Mucosa of rectum (tissue), 2 donors: ENCODE measurements at regions not wholly inside any gene's neighbourhood (a gene's known extent, or its start where the extent isn't known, plus 50 kb on each side); places are given as distances from the start of the nearest gene placed in this dataset.

Experiments used
- H3K27ac ChIP-seq, 2 donors: one replicate each; pipeline ENCODE4 v1.7.0; 2013; ENCODE audit warnings: inconsistent platforms in 2 of 2, low read depth in 2 of 2, low read length in 2 of 2
- H3K27me3 ChIP-seq, 2 donors: one replicate each; pipeline ENCODE4 v1.7.0; 2013; ENCODE audit warnings: low read length in 2 of 2; ENCODE audit not compliant: control insufficient read depth in 2 of 2, insufficient read depth in 2 of 2
- H3K36me3 ChIP-seq, 2 donors: one replicate each; pipeline ENCODE4 v1.7.0; 2013; ENCODE audit warnings: low read length in 2 of 2; ENCODE audit not compliant: control insufficient read depth in 2 of 2, insufficient read depth in 2 of 2
- H3K4me1 ChIP-seq, 2 donors: one replicate each; pipeline ENCODE4 v1.7.0; 2013; ENCODE audit warnings: low read length in 2 of 2, mild to moderate bottlenecking in 1 of 2; ENCODE audit not compliant: control insufficient read depth in 2 of 2, insufficient read depth in 2 of 2
- H3K4me3 ChIP-seq, 2 donors: one replicate each; pipeline ENCODE4 v1.7.0; 2013; ENCODE audit warnings: low read length in 2 of 2
- H3K9ac ChIP-seq, 2 donors: one replicate each; pipeline ENCODE4 v1.7.0; 2013; ENCODE audit warnings: low read length in 2 of 2, low read depth in 1 of 2, mild to moderate bottlenecking in 1 of 2
- H3K9me3 ChIP-seq, 2 donors: one replicate each; pipeline ENCODE4 v1.7.0; 2013; ENCODE audit warnings: low read length in 2 of 2; ENCODE audit not compliant: control insufficient read depth in 2 of 2
- donor health status: healthy.
- donor health status: Normal muscosa, but diverticular disease.

- H3K4me1 ChIP-seq = peaks cover 3 to 14% of the 10 kb centered on the region in 2 donors
- H3K4me3 ChIP-seq = no peak overlapping the region
- H3K27me3 ChIP-seq = no peaks in the 10 kb centered on the region
- H3K9me3 ChIP-seq = no peaks in the 10 kb centered on the region
- peak overlapping the region; percentile 77 to 79 for H3K27ac ChIP-seq
- peak overlapping the region in 1 of 2 donors; percentile 5 for H3K9ac ChIP-seq
- H3K36me3 ChIP-seq = no peaks in the 10 kb centered on the region
Measured at GRCh38 chr11:56885177-56885576, 103.5 kb upstream of the OR5AK2 start.

GRCh38 chr11:56883371-56883987 is 105.2 kb upstream of the OR5AK2 start:
- peak overlapping the region; percentile 77 to 79 for H3K27ac ChIP-seq
- H3K9me3 ChIP-seq = no peaks in the 10 kb centered on the region
- no peaks in the 10 kb centered on the region for H3K36me3 ChIP-seq
- no peaks in the 10 kb centered on the region for H3K27me3 ChIP-seq
- H3K4me1 ChIP-seq = peaks cover 3 to 14% of the 10 kb centered on the region in 2 donors
- no peak overlapping the region for H3K4me3 ChIP-seq
- no peak overlapping the region for H3K9ac ChIP-seq

DNA sequence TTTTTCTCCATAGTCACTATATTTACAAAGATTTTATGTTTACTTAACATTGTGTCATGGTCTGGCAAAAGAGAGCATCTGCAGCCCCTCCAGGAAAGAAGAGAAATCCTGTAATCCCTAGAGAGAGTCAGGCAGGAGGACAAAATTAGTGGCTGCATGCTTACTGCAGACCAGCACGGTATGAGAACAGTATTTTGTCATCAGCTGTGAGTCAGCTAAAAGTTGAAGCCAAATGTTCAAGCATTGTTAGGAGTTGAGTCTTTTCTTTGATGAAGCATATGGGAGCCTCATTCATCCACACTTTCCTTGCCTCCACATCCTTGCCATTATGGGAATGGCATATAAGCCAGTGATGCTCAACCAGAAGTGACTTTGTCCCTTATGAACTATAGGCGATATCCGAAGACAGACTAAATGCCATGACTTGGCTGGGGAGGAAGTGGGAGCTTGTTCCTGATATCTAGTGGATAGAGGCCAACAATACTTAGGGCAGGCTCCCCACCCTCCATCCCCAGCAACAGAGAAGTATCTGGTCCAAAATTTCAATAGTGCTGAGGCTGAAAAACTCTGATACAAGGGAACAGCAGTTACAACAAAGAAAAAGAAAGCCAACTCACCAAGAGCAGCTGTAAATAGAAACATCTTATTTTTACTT is 112.0 kb upstream of the OR5AK2 start:
- Histone ChIP-seq H3K27me3 (no peaks in the 10 kb centered on the region), H3K36me3 (no peaks in the 10 kb centered on the region), H3K27ac (no peak overlapping the region), H3K9ac (no peak overlapping the region), H3K4me3 (no peak overlapping the region), H3K9me3 (no peaks in the 10 kb centered on the region), H3K4me1 (no peaks in the 10 kb centered on the region)

GRCh38 chr11:56855217-56855616 is 106.7 kb upstream of the OR9G4 start:
- H3K4me3 ChIP-seq = peak overlapping the region in 1 of 2 donors; percentile 10
- no peak overlapping the region for H3K9ac ChIP-seq
- no peaks in the 10 kb centered on the region for H3K4me1 ChIP-seq
- H3K9me3 ChIP-seq = no peaks in the 10 kb centered on the region
- H3K27ac ChIP-seq = no peak overlapping the region
- no peaks in the 10 kb centered on the region for H3K36me3 ChIP-seq
- H3K27me3 ChIP-seq = no peaks in the 10 kb centered on the region

- Histone ChIP-seq H3K4me1 (no peaks in the 10 kb centered on the region), H3K4me3 (no peak overlapping the region), H3K27me3 (no peaks in the 10 kb centered on the region), H3K9me3 (no peaks in the 10 kb centered on the region), H3K36me3 (no peaks in the 10 kb centered on the region), H3K27ac (no peak overlapping the region), H3K9ac (no peak overlapping the region)
Measured at GRCh38 chr11:56852131-56852530, 103.6 kb upstream of the OR9G4 start.

- Histone ChIP-seq H3K9me3 (no peaks in the 10 kb centered on the region), H3K36me3 (no peaks in the 10 kb centered on the region), H3K9ac (no peak overlapping the region), H3K27ac (no peak overlapping the region), H3K27me3 (no peaks in the 10 kb centered on the region), H3K4me1 (no peaks in the 10 kb centered on the region), H3K4me3 (no peak overlapping the region)
Measured at GRCh38 chr11:56849852-56850251, 101.4 kb upstream of the OR9G4 start.

DNA sequence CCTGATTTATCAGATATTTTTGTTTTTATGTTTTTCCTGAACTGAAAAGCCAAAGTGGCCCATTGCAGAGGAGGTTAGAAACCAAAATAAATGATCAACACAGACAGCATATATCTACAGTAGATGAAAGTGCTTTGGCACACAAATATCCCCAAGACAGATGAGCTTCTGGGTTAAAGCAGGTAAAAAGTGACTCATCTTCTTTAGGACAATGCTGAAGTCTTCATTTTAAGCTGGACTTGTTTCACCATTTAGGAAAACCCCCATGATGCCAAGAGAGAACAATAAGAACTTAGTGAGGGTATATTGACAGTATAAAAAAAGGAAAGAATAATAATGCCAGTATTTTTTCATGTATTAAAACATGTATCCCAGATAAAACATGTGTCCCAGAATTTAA is 100.8 kb upstream of the OR9G4 start:
- H3K4me1 ChIP-seq = no peaks in the 10 kb centered on the region
- no peak overlapping the region for H3K9ac ChIP-seq
- H3K27me3 ChIP-seq = no peaks in the 10 kb centered on the region
- no peak overlapping the region for H3K27ac ChIP-seq
- no peak overlapping the region for H3K4me3 ChIP-seq
- H3K9me3 ChIP-seq = no peaks in the 10 kb centered on the region
- H3K36me3 ChIP-seq = no peaks in the 10 kb centered on the region

- H3K27ac ChIP-seq = no peak overlapping the region
- no peaks in the 10 kb centered on the region for H3K4me1 ChIP-seq
- H3K9me3 ChIP-seq = no peaks in the 10 kb centered on the region
- no peaks in the 10 kb centered on the region for H3K36me3 ChIP-seq
- no peak overlapping the region for H3K4me3 ChIP-seq
- no peak overlapping the region for H3K9ac ChIP-seq
- H3K27me3 ChIP-seq = no peaks in the 10 kb centered on the region
Measured at GRCh38 chr11:56848141-56848809, 99.8 kb upstream of the OR9G4 start.

GRCh38 chr11:56846631-56847576 is 98.4 kb upstream of the OR9G4 start:
- H3K4me3 ChIP-seq = no peak overlapping the region
- H3K27me3 ChIP-seq = no peaks in the 10 kb centered on the region
- no peaks in the 10 kb centered on the region for H3K9me3 ChIP-seq
- H3K9ac ChIP-seq = no peak overlapping the region
- no peaks in the 10 kb centered on the region for H3K36me3 ChIP-seq
- no peak overlapping the region for H3K27ac ChIP-seq
- no peaks in the 10 kb centered on the region for H3K4me1 ChIP-seq
